HK-2 (cell line): ENCODE measurements at regions not wholly inside any gene's neighbourhood (a gene's known extent, or its start where the extent isn't known, plus 50 kb on each side); places are given as distances from the start of the nearest gene placed in this dataset.
A peak's percentile ranks its signal among the peaks of the same experiment; 100 is the strongest.

Source experiments
- DNase-seq: peaks from one replicate; pipeline ENCODE4 v3.0.0-alpha.2; 2018; ENCODE audit not compliant: unreplicated experiment

DNA sequence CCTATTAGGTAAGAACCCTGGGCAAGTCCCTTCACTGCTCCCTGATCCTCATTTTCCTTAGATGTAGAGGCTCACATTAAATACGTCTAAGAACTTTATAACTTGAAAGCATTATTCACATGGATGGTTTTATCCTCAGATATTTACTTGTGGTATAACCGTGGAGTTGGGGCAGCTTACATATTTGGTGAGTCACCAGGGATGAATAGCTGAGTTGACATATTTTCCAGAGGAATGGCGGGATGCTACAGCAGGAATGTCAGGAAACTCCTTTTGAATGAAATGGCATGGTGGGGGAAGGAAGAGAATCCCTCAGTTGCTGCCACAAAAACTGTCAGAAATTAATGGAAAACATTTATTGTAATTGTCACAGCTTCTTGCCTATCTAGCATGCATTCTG lies 165.3 kb upstream of the RPS6KA3 start:
- DNase-seq = no peak

GRCh38 chrX:20431486-20431885 lies 164.8 kb upstream of the RPS6KA3 start:
- DNase-seq = no peak

DNA sequence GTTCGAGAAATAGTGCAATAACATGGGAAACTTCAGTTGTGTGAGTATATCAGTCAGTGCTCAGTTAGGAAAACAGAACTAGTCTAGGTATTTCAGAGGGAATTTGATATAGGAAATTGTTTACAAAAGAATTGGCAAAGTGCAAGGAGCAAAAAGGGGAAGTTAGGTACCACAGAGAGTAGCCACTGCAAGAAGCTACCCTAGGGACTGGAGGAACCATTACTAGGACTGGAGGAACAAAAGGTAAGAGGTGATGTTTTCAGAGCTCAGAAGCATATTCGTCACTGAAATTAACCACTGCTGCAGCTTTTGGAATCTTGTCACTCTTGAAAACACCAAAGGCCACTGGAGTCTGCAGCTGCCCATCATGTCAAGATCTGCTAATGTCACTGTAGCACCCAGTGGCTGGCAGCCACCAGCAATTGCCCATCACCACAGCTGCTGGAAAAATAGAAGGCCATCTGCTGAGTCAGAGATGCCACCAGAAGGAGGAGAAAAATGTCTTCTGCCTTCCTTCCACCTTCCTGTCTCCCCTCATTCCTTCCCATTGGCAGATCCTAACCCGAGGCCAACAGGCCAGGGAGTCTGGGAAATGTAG lies 160.6 kb upstream of the RPS6KA3 start:
- no peak for DNase-seq

- DNase-seq = no peak
These were observed 155.0 kb upstream of the RPS6KA3 start for GRCh38 chrX:20421697-20422096.

- DNase-seq = no peak
These were observed 154.6 kb upstream of the RPS6KA3 start for GRCh38 chrX:20421275-20421674.

GRCh38 chrX:20420058-20420457 lies 153.3 kb upstream of the RPS6KA3 start:
- DNase-seq = no peak

GRCh38 chrX:20418379-20419150 lies 151.9 kb upstream of the RPS6KA3 start:
- no peak for DNase-seq

GRCh38 chrX:20414762-20415445 lies 148.2 kb upstream of the RPS6KA3 start:
- peak; percentile 23 for DNase-seq

GRCh38 chrX:20414066-20414465 lies 147.4 kb upstream of the RPS6KA3 start:
- no peak for DNase-seq

DNA sequence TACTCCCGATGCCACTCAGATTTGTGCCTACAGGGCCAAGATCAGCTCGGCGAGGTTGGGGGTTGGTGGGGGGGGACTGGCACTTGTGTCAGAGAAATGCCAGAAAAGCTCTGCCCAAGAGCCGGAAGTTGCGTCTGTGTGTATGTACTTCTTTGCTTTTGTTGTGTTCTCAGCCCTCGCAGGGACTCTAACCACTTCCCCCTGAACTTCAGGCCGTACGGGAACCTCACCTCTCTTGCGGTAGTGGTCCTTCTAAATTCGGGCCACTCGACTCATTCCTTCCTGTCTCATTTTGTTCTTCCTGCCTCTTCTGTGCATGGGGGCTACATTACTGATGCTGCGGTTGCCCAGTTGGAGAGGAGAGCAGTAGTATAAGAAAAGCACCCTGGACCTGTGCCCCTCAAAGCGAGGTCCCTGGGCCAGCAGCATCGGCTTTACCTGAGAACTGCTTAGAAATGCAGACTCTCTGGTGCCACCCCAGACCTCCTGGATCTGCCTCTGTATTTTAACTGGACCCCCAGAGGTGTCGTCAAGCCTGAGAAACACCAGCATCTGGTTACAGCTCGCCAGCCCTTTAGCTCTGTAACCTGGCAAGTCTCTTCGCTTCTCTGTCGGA lies 146.3 kb upstream of the RPS6KA3 start:
- no peak for DNase-seq

- no peak for DNase-seq
These were observed 143.8 kb upstream of the RPS6KA3 start for GRCh38 chrX:20410540-20410939.

DNA sequence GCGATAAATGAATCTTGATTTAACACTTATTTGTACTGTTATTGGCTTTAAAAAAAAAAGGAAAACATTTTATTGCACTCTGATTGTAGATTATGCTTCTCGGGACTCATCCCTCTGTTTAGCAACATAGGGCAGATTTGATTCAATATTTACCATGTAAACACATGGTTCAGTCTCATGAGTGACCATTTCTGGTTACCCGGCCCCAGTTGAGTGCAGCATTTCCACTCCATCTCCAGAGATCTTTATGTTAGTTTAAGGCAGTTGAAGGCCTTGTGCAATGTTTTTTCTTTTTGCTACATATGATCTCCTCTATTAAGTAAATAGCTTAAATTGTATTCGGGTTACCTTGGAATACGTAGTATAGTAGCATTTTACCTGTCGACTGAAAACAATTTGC lies 143.3 kb upstream of the RPS6KA3 start:
- no peak for DNase-seq

GRCh38 chrX:20402956-20403355 lies 136.2 kb upstream of the RPS6KA3 start:
- no peak for DNase-seq

DNA sequence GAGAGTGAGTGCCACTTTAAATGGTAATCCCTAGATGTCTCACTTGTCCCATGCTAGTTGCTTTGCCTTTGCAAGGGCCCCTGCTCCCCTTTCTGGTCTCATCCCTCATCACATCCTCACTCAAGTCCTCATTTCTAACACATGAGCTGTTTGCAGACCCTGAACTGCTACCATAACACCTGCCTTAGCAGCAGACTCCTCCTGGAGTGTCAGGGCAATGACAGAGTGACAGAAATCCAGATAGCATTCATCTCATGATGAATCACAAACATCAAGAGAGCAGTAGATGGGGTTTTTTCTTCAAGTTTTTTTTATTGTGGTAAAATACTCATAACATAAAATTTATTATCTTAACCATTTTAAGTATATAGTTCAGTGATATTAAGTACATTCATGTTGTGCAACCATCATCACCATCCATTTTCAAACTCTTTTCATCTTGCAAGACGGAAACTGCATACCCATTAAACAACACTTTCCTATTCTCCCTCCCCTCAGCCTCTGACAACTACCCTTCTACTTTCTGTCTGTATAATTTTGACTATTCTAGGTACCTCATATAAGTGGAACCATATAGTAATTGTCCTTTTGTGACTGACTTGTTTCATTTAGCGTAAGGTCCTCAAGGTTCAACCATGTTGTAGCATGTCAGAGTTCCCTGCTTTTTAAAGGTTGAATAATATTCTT lies 133.2 kb upstream of the RPS6KA3 start:
- no peak for DNase-seq

DNA sequence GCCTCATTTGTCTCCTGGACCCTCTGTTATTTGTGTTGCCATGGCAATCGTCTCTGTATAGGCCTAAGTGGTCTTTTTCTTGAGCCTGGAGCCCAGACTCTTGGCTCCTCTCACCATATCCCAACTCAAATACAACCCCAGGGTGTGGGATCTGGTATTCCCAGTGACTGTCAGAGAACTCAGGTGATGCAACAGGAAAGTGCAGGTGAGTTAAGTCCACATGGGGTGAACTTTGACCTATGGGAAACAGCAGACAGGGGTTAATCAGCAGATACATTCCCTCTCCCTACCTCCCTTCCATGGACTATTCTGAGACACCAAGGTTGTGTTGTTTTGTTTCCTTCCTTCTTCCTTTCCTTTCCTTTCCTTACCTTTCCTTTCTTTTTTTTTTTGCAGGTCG lies 130.9 kb upstream of the RPS6KA3 start:
- DNase-seq = no peak

- no peak for DNase-seq
These were observed 127.7 kb upstream of the RPS6KA3 start for GRCh38 chrX:20394451-20394850.

DNA sequence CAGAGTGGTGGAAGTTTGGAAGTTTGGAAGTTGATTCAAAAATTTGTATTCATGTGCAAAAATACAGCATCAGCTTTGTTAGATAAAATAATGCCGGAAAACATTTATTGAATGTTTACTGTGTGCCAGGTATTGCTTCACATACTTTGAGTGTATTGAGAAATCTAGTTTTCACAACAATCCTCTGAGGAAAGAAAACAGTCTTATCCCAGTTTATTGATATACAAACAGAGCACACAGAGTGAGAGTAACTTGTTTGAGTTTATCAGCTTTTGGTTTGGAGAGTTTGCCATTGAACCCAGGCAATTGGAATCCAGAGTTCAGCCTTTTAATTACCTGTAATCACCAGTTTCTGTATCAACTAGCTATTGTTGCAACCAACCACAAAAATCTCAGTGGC lies 127.2 kb upstream of the RPS6KA3 start:
- DNase-seq = no peak

- no peak for DNase-seq
These were observed 121.9 kb upstream of the RPS6KA3 start for GRCh38 chrX:20388594-20388993.

DNA sequence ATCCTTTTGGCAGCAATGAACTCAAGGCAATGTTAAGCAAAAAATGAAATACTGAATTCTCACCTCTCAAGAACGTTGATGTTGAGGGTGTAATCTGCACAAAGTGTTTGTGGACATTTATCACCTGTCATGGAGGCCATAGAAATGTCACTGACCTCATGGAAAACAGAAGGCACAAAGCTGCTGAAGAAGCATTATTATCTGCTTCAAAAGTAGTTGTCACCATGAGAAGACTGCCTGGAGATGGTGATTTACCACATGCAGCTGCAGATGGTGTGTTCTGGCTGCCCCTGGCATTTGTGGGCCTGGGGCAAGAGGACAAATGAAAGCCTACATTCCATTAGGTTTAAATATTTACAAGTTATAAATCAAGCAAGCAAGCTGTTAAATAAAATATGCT lies 116.8 kb upstream of the RPS6KA3 start:
- DNase-seq = no peak

GRCh38 chrX:20382518-20383297 lies 116.0 kb upstream of the RPS6KA3 start:
- DNase-seq = no peak

GRCh38 chrX:20382082-20382481 lies 115.4 kb upstream of the RPS6KA3 start:
- DNase-seq = no peak
